HFFc6 (cell line): ENCODE measurements at regions not wholly inside any gene's neighbourhood (a gene's known extent, or its start where the extent isn't known, plus 50 kb on each side); places are given as distances from the start of the nearest gene placed in this dataset.

Experiments
- DNase-seq: peaks from one replicate; pipeline ENCODE4 v3.0.0-alpha.2; 2018
- H3K27ac Mint-ChIP-seq: 2 replicates; pipeline ENCODE4 v1.8.0; 2020; ENCODE audit warnings: mild to moderate bottlenecking, mixed read lengths
- H3K27me3 Mint-ChIP-seq: 2 replicates; pipeline ENCODE4 v1.8.0; 2021; ENCODE audit warnings: mild to moderate bottlenecking, moderate library complexity, mixed read lengths; ENCODE audit not compliant: insufficient read depth
- H3K36me3 Mint-ChIP-seq: 2 replicates; pipeline ENCODE4 v1.8.0; 2021; ENCODE audit warnings: low read depth, mixed read lengths
- H3K4me1 Mint-ChIP-seq: 2 replicates; pipeline ENCODE4 v1.8.0; 2020; ENCODE audit warnings: low read depth, mixed read lengths
- H3K4me3 Mint-ChIP-seq: 2 replicates; pipeline ENCODE4 v1.8.0; 2020; ENCODE audit warnings: mild to moderate bottlenecking, moderate library complexity, mixed read lengths
- H3K9me3 Mint-ChIP-seq: 2 replicates; pipeline ENCODE4 v1.8.0; 2020; ENCODE audit warnings: mild to moderate bottlenecking, mixed read lengths
- TF ChIP-seq, protein P1 (sequence below): fragments of 200-600 bp; sonication (generic); IDR thresholded peaks from 2 replicates; pipeline ENCODE4 v1.5.0; 2021; ENCODE audit warnings: antibody characterized with exemption, mild to moderate bottlenecking

DNA sequence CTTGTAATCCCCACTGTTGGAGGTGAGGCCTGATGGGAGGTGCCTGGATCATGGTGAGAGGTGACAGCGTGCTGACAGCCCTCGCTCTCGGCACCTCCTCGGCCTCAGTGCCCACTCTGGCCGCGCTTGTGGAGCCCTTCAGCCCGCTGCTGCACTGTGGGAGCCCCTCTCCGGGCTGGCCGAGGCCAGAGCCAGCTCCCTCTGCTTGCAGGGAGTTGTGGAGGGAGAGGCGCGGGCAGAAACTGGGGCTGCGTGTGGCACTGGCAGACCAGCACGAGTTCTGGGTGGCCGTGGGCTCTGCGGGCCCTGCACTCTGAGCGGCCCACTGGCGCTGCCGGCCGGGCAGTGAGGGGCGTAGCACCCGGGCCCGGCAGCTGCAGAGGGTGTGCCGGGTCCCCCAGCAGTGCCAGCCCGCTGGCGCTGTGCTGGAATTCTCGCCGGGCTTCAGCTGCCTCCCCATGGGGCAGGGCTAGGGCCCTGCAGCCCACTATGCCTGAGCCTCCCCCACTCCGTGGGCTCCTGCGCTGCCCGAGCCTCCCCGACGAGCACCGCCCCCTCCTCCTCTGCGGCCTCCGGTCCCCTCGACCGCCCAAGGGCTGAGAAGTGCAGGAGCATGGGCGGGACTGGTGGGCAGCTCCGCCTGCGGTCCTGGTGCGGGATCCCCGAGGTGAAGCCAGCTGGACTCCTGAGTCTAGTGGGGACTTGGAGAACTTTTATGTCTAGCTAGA is 197.1 kb downstream of the SPP2 start:
- no peak overlapping the region for H3K4me3 Mint-ChIP-seq
- peaks cover 89% of the 10 kb centered on the region for H3K4me1 Mint-ChIP-seq
- no peaks in the 10 kb centered on the region; the same call in 1 of the 2 replicates for H3K27me3 Mint-ChIP-seq
- no peaks in the 10 kb centered on the region for H3K36me3 Mint-ChIP-seq
- H3K9me3 Mint-ChIP-seq, result no peaks in the 10 kb centered on the region
- DNase-seq, result no peak
- TF ChIP-seq, protein P1, sequence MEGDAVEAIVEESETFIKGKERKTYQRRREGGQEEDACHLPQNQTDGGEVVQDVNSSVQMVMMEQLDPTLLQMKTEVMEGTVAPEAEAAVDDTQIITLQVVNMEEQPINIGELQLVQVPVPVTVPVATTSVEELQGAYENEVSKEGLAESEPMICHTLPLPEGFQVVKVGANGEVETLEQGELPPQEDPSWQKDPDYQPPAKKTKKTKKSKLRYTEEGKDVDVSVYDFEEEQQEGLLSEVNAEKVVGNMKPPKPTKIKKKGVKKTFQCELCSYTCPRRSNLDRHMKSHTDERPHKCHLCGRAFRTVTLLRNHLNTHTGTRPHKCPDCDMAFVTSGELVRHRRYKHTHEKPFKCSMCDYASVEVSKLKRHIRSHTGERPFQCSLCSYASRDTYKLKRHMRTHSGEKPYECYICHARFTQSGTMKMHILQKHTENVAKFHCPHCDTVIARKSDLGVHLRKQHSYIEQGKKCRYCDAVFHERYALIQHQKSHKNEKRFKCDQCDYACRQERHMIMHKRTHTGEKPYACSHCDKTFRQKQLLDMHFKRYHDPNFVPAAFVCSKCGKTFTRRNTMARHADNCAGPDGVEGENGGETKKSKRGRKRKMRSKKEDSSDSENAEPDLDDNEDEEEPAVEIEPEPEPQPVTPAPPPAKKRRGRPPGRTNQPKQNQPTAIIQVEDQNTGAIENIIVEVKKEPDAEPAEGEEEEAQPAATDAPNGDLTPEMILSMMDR, result no peak
- H3K27ac Mint-ChIP-seq, result no peak overlapping the region

DNA sequence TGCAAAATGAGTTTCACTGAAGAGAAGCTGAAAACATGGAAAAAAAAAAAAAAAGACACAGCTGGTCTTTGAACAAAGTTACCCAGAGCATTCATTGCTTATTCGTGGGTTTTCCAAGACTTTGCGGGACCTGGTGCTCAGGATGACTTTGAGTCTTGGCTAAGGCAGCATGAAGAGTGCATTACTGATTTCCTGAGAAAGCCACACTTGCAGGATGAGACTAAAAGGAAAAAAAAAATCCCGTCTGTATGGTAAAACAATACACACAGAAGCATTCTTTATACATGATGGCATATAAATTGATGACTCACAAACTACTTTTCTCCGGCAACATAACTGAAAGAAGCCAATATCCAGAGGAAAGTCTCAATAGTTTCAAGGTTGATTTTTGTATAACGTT is 195.4 kb downstream of the SPP2 start:
- H3K27me3 Mint-ChIP-seq, result no peaks in the 10 kb centered on the region; the same call in 1 of the 2 replicates
- peaks cover 89% of the 10 kb centered on the region for H3K4me1 Mint-ChIP-seq
- H3K4me3 Mint-ChIP-seq, result peak overlapping the region; percentile 40
- no peaks in the 10 kb centered on the region for H3K36me3 Mint-ChIP-seq
- TF ChIP-seq, protein P1, result no peak
- DNase-seq, result peak; percentile 73
- no peaks in the 10 kb centered on the region for H3K9me3 Mint-ChIP-seq
- H3K27ac Mint-ChIP-seq, result peak overlapping the region; percentile 29

DNA sequence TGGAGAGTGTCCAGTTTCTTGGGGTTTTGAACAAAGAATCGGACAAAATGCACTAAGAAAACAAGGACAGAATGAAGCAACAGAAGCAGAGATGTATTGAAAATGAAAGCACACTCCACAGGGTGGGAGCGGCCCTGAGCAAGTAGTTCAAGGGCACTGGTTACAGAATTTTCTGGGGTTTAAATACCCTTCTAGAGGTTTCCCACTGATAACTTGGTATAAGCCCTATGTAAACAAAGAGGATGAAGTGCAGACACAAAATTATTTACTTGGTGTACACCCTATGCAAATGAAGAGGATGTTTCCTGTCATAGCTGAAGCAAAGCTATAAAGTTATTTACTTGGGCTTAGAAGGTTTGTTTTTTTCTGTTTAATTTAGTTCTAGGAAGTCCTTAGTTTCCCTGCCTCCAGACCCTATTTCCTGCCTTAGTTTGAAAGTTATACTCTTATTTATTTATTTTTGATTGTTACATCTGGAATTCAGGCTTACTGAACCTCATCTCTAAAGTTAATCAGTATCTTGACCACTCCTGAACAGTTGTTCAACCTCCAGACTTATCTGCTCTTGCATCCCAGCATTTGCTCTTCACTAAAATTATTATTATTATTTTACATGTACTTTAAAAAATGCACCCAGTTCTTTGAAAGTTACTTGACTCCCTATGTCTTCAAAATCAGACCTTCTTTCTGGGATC is 193.5 kb downstream of the SPP2 start:
- no peak overlapping the region for H3K27ac Mint-ChIP-seq

DNA sequence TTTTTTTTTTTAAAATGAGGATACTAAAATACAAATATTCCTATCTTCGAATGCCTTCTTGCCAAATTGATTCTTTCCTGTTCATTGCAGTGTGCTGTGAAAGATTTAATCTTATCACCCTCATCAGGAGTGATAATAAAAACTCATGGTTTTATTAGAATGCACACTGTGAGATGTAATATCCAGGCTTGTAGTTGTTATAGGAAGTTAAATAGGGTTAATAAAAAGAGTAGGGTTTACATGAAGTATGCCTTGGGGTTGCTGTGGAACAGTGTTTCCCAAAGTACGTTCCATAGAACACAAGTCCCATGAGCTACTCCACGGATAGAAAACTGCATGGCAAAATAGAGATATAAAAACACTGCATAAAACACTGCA is 191.9 kb downstream of the SPP2 start:
- TF ChIP-seq, protein P1, result no peak
- peak overlapping the region; percentile 55 for H3K4me3 Mint-ChIP-seq
- peaks cover 68% of the 10 kb centered on the region for H3K4me1 Mint-ChIP-seq

More for the DNA sequence above, 193.5 kb downstream of the SPP2 start:
- Mint-ChIP-seq H3K4me3 (peak overlapping the region; percentile 55; the same call in 1 of the 2 replicates), H3K27me3 (peaks cover 1% of the 10 kb centered on the region), H3K9me3 (no peaks in the 10 kb centered on the region), H3K4me1 (peaks cover 74% of the 10 kb centered on the region), H3K36me3 (peaks cover 6% of the 10 kb centered on the region; the same call in 1 of the 2 replicates)
- TF ChIP-seq, protein P1, result no peak
- DNase-seq, result no peak

DNA sequence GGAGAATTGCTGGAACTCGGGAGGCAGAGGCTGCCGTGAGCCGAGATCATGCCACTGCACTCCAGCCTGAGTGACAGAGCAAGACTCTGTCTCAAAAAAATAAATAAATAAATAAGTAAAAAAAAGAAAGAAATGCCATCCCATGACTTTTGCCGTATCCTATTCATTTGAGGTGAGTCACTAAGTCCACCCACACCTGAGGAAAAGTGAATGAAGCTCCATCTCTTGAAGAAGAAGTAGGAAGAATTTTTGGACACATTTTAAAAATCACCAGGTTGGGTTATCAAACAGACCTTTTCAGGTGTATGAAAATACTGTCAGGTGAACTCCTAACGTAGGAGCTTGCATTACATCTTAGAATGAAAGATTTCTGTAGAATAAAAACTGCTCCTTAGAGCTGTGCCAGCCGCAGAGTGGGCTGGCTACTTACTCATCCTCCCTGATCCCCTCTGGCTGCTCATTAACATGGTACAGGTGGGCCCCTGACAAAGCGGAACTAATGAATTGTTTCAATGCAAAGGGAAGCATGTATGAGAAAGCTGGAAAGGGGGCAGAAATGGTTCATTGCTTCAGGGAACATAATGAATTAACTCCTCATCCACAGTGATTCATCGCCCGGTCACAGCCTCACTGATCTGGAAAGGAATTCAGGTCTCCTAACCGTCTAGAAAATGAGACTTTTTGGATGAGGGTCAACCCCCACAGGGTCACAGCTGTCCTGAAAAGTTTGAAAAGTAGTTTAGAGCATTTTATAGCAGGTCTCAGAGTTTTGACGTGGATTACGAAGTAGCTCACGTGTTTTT is 191.4 kb downstream of the SPP2 start:
- Mint-ChIP-seq H3K36me3 (peaks cover 10% of the 10 kb centered on the region; the same call in 1 of the 2 replicates), H3K4me3 (peak overlapping the region; percentile 55), H3K9me3 (no peaks in the 10 kb centered on the region), H3K27ac (peak overlapping the region; percentile 83), H3K4me1 (peaks cover 63% of the 10 kb centered on the region), H3K27me3 (peaks cover 1% of the 10 kb centered on the region; the same call in 1 of the 2 replicates)
- TF ChIP-seq, protein P1, result no peak
- peak; percentile 78 for DNase-seq

More for the DNA sequence above, 191.9 kb downstream of the SPP2 start:
- Mint-ChIP-seq H3K27ac (peak overlapping the region; percentile 83), H3K36me3 (peaks cover 10% of the 10 kb centered on the region; the same call in 1 of the 2 replicates), H3K9me3 (no peaks in the 10 kb centered on the region), H3K27me3 (peaks cover 1% of the 10 kb centered on the region; the same call in 1 of the 2 replicates)
- DNase-seq, result no peak
